ENCODE measurements at regions not wholly inside any gene's neighbourhood (a gene's known extent, or its start where the extent isn't known, plus 50 kb on each side); places are given as distances from the start of the nearest gene placed in this dataset.

GRCh38 chr22:49278340-49278739 lies 549.3 kb downstream of the BRD1 start:
- BruUV-seq (replicated peaks): no TSS peak
- Histone ChIP-seq H3K56ac (ENCODE audit: extremely low read depth, insufficient read depth, low read length) (no peak overlapping the region), H3K9me3 (ENCODE audit: control insufficient read depth, insufficient read depth, low read length) (peaks cover 42% of the 10 kb centered on the region), H4K8ac (ENCODE audit: low read depth in 2 of 2, low read length in 2 of 2) (no peak overlapping the region), H3K36me3 (ENCODE audit: control insufficient read depth, insufficient read depth, low read length) (no peaks in the 10 kb centered on the region), H3K79me1 (ENCODE audit: low read depth in 1 of 2, low read length in 2 of 2) (no peaks in the 10 kb centered on the region), H3K27me3 (ENCODE audit: control insufficient read depth, insufficient read depth, low read length) (no peaks in the 10 kb centered on the region), H2BK120ac (ENCODE audit: low read depth, low read length) (no peak overlapping the region), H3K9ac (ENCODE audit: low read depth, low read length) (no peak overlapping the region), H2AFZ (replicated peaks; ENCODE audit: low read length, poor library complexity) (no peak overlapping the region), H4K91ac (ENCODE audit: insufficient read depth, low read depth, low read length) (no peak overlapping the region), H3K27ac (ENCODE audit: insufficient read depth, low read length) (no peak overlapping the region), H4K20me1 (ENCODE audit: insufficient read depth, low read length) (no peaks in the 10 kb centered on the region), H2BK15ac (ENCODE audit: low read depth, low read length) (no peak overlapping the region), H3K4me2 (ENCODE audit: low read depth, low read length) (no peak overlapping the region), H2AK9ac (replicated peaks; ENCODE audit: low read depth, low read length, poor library complexity) (no peak overlapping the region), H3K4me1 (ENCODE audit: control insufficient read depth, insufficient read depth, low read length) (no peaks in the 10 kb centered on the region), H3K23ac (ENCODE audit: low read depth, low read length) (no peak overlapping the region), H4K5ac (ENCODE audit: low read depth, low read length) (no peak overlapping the region), H2AK5ac (ENCODE audit: low read depth, low read length) (no peak overlapping the region), H3K4me3 (ENCODE audit: insufficient read depth, low read depth, low read length) (no peak overlapping the region), H2BK20ac (ENCODE audit: low read depth, low read length) (no peak overlapping the region), H3K18ac (ENCODE audit: low read depth, low read length) (no peak overlapping the region), H3K4ac (ENCODE audit: low read depth, low read length) (no peak overlapping the region), H3K14ac (replicated peaks; ENCODE audit: low read depth, low read length) (no peak overlapping the region), H2BK5ac (ENCODE audit: low read depth, low read length, poor library complexity, severe bottlenecking) (no peak overlapping the region), H3K9me1 (ENCODE audit: insufficient read depth, low read length) (no peaks in the 10 kb centered on the region)
- TF ChIP-seq, protein P1, sequence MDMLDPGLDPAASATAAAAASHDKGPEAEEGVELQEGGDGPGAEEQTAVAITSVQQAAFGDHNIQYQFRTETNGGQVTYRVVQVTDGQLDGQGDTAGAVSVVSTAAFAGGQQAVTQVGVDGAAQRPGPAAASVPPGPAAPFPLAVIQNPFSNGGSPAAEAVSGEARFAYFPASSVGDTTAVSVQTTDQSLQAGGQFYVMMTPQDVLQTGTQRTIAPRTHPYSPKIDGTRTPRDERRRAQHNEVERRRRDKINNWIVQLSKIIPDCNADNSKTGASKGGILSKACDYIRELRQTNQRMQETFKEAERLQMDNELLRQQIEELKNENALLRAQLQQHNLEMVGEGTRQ (IDR thresholded peaks at IDR 0.05; ENCODE audit: low read depth, low read length): no peak
- no peak for TF ChIP-seq MXI1 (IDR thresholded peaks at IDR 0.05; ENCODE audit: borderline replicate concordance, low read depth, low read length)
- no peak for TF ChIP-seq MAFK (IDR thresholded peaks at IDR 0.05; ENCODE audit: low read depth, low read length)
- TF ChIP-seq NFE2L2 (IDR thresholded peaks at IDR 0.05; ENCODE audit: low read depth, low read length): no peak
- no peak for TF ChIP-seq RAD21 (IDR thresholded peaks at IDR 0.05; ENCODE audit: low read length)
- no peak for TF ChIP-seq FOS (IDR thresholded peaks at IDR 0.05; ENCODE audit: low read depth, low read length)
- no peak for DNase-seq
- CTCF ChIA-PET: no interaction called here
- dilution Hi-C loops (cut with HindIII; ENCODE audit: low sequenced_read_pairs, unreplicated experiment) (no loop called here), intact Hi-C loops (cut with micrococcal nuclease) (no loop called here), in situ Hi-C loops (cut with MboI; ENCODE audit: low sequenced_read_pairs) (no loop called here)
- POLR2A ChIA-PET (ENCODE audit: unreplicated experiment): no interaction called here
- ATAC-seq (ENCODE audit: low read depth): no peak
- whole genome bisulfite sequencing, 2 experiments (ENCODE audit: extremely low coverage in 2 of 2, insufficient read length in 1 of 2): 33% methylated on average over 3 of the region's 9 CpGs; no CpG with 5 or more reads in 1 of the 2 experiments

Data from IMR-90 (cell line).